ENCODE measurements at regions not wholly inside any gene's neighbourhood (a gene's known extent, or its start where the extent isn't known, plus 50 kb on each side); places are given as distances from the start of the nearest gene placed in this dataset.
"Not testable (repeated sequence)": the region's sequence is repeated elsewhere in the genome, so short reads cannot be mapped to it uniquely, and the experiment has no call there.

- no peak for DNase-seq
These were observed 1191.0 kb upstream of the ALCAM start for GRCh38 chr3:104175696-104176095.

- no peak for DNase-seq
These were observed 1190.0 kb upstream of the ALCAM start for GRCh38 chr3:104176706-104177105.

DNA sequence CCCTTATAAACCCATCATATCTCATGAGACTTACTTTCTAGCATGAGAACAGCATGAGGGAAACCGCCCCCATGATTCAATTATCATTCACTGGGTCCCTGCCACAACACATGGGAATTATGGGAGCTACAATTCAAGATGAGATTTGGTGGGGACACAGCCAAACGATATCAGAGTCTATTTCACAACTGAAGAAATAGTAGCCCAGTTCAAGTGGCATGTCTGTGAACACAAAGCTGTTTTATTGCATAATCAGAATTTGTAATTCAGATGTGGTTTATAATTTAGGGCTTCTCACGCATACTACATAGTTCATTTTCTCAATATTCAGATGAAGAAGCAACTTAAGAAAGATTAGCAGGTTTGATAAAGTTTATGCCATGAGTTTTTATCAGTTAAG, 1188.0 kb upstream of the ALCAM start:
- no peak for DNase-seq

DNA sequence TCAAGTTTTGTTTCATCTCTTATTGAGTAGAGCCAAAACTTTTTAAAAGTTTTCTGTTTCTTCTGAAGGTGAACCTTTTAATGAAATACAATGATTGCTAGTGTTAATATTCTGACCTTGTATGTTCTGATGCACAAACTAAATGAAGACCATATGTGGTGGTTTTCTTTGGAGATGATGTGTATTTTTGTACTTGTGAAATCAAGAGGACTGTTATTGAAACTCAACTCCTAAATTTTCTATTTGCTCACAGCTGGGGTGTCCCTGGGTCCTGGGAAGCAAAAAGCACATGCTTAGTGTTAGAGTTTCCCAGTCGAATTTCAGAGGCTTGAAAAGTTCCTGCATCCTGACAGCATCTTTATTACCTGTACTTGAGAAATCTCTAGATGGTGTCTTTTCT, 1185.8 kb upstream of the ALCAM start:
- DNase-seq: no peak

GRCh38 chr3:104190681-104191080, 1176.0 kb upstream of the ALCAM start:
- no peak for DNase-seq

DNA sequence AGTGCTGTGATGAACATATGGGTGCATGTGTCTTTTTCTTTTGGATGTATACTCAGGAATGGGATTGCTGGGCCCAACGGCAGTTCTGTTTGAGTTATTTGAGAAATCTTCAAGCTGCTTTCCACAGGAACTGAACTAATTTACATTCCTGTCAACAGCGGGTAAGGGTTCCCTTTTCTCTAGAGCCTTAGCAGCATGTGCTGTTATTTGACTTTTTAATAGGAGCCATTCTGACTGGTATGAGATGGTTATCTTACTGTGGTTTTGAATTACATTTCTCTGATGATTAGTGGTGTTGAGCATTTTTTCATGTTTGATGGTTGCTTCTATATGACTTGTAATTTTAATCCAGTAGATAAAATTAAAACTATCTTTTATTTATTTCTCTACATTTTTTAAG, 1168.6 kb upstream of the ALCAM start:
- DNase-seq: peak; percentile 53 to 57

GRCh38 chr3:104206925-104207324, 1159.8 kb upstream of the ALCAM start:
- peak; percentile 3 to 36 for DNase-seq

DNA sequence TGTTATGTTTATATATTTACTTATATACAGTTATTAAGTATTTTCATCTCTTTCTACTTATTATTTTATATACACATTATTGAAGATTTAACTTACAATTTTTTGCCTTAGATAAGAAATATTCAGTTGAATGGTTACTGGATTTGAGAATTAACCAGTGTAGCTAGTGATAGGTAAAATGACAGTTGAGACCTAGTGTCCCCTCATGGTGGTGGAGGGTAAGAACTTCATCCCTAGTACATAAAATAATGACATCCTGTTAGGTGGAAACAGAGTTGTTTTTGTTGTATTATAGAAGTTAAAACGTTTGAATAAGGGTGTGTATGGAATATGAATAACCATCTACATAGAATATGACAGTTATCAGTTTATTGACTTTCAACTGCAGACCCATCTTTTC, 1152.4 kb upstream of the ALCAM start:
- no peak for DNase-seq

- no peak for DNase-seq
These were observed 1151.8 kb upstream of the ALCAM start for GRCh38 chr3:104214937-104215336.

GRCh38 chr3:104219046-104219445, 1147.7 kb upstream of the ALCAM start:
- not testable (repeated sequence) for DNase-seq

DNA sequence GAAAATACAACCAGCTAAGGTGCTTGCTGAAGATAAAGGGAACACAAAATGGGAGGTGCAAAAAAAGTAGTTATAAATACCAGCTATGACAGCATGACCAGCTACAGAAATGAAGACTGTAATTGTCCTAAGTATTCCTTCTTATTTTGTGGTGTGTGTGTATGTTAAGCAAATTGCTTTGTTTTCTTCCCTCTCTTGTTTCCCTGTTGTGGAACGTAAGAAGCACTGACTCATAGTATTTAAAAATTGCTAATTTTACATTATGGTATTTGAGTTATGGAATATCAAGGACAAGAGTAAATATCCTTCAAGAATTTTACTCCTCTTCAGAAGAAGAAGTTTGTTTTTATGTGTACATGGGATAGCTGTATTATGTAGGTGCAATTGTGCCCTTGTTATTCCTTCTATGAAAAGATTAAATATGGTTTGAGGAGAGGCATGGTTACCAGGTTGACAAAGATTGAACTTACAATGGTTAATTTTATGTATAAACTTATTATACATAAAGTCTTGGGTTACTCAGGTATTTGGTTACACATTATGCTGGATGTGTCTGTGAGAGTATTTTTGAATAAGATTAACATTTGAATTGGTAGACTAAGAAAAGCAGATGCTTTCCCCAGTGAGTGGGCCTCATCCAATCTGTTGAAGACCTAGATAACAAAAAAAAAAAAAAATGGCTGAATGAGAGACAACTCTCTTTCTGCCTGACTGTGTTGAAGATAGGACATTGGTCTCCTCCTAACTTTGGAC, 1132.1 kb upstream of the ALCAM start:
- DNase-seq: peak; percentile 22 to 32

DNA sequence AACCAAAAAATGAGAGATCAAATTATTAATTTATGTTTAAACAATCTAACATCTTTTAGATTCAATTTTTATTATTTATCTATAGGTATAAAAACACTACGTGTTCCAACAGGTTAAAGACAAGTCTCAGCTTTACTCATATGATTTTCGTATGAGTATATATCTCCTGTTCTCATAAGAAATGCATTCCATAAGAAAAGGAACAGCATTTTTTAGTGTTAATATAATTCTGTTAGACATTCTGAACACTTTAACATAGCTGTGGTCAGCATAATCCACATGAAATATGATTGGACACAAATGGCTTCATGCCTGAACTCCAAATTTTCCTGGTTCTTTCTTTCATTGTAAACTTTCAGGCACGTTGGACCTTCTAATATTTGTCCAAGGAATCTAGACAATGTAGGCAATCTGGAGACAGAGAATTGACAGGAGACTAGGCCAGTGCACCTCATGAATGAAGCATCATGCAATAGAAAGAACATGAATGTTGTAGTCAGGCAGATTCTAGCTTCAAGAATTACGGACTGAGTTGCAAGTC, 1122.0 kb upstream of the ALCAM start:
- DNase-seq: no peak

DNA sequence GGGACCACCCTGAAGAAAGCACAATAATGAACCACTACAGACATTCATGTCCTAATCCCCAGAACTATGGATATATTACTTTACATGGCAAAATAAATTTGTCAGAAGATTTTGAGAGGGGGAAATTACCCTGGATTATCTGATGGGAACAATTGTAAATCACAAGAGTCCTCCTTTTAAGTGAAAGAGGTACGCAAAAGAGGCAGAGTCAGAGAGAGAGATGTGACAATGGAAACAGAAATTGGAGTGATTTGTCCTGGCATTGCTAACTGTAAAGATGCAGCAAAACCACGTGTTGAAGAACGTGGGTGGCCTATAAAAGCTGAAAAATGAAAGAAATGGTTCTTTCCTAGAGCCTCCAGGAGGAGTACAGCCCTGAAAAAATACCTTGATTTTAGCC, 1121.4 kb upstream of the ALCAM start:
- DNase-seq: no peak

DNA sequence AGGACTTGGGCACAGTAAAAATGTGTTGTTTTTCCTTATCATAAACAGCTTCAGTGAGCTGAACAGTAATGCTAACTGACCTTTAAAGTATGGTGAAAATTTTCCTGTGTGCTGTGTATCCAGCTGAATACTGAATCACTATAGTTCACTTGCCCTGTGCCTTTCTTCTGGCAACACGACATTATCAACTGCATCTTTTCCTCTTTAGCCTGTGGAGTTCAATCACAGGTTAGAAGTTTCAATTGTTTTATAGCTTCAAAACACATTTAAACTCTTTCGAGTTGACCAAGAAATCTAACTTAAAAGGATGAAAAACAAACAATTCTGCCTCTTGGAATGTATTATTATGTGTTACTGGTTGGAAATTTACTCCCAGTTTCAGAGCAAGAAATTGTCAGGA, 1120.7 kb upstream of the ALCAM start:
- no peak for DNase-seq

DNA sequence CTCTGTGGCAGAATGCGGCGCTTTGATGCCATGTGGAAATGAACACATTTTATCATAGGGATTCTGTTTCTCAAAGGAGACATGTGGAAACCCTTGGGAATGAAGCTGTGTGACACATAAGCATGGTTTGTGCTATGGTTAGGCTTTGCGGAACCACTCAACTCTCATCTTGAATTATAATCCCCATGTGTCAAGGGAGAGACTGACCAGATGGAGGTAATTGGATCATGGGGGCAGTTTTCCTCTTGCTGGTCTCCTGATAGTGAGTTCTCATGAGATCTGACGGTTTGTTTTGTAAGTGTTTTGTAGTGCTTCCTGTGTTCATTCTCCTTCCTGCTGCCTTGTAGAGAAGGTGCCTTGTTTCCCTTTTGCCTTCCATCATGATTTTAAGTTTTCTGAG, 1109.2 kb upstream of the ALCAM start:
- no peak for DNase-seq

- DNase-seq: no peak
These were observed 1103.2 kb upstream of the ALCAM start for GRCh38 chr3:104263477-104263876.

DNA sequence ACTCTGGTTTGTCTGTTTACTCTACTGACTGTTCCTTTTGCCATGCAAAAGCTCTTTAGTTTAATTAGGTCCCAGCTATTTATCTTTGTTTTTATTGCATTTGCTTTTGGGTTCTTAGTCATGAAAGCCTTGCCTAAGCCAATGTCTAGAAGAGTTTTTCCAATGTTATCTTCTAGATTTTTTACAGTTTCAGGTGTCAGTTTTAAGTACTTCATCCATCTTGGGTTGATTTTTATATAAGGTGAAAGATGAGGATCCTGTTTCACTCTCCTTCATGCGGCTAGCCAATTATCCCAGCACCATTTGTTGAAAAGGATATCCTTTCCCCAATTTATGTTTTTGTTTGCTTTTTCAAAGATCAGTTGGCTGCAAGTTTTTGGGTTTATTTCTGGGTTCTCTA, 1100.5 kb upstream of the ALCAM start:
- DNase-seq: not testable (repeated sequence)

DNA sequence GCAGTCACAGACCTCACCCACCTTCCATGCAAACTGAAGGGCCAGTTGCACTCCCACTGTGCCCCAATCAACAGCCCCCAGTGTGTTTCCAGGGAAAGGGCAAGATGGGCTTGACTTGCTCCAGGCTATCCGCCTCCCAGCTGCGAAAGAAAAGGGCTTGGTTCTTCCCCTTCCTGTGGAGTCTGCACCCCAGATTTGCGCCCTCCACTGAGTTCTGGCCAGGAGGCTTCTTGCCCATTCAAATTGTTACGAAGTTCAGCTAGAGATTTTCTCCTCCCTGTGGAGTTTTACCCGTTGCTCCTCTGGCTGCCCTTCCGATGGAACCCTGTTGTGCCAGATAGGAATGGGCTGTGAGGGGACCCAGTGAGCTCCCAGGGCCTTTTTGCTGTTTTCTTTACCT, 1096.9 kb upstream of the ALCAM start:
- DNase-seq: no peak

- peak; percentile 30 to 76 for DNase-seq
These were observed 1093.6 kb upstream of the ALCAM start for GRCh38 chr3:104273046-104273649.

DNA sequence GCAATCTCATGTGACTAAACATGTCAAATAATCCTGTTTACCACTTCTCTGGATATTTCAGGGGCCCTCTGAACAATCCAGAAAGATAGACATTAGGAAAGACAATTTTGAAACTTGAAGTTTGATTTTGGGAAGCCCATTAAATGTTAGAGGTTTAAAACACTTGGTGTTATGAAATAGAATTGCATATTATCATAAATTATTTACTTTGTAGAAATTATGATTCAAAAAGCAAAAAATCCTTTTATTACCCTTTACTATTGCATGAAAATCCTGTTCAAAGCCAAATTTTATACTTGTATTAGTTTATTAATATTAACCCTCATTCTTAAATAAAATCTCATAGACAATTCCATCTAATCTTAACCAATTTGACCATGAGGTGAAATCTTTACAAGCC, 1091.5 kb upstream of the ALCAM start:
- DNase-seq: no peak

DNA sequence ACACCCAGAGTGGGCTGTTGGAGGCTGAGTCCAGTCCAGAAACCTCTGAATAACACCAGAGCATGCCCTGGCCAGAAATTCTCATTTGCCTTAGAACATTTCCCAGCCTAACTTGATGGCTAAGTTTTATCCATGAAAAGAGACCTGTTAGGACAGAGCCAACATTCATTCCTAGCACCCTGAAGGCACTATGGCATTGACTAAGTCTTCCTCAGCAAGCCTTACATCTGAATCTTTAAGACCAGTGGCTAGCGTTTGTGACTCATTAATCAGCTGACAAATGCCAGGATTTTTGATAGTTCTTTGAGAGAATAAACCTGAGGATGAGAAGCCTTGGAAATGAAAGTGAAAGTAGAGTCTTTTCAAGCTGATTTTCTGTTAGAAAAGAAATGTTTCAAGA, 1087.1 kb upstream of the ALCAM start:
- DNase-seq: no peak

DNA sequence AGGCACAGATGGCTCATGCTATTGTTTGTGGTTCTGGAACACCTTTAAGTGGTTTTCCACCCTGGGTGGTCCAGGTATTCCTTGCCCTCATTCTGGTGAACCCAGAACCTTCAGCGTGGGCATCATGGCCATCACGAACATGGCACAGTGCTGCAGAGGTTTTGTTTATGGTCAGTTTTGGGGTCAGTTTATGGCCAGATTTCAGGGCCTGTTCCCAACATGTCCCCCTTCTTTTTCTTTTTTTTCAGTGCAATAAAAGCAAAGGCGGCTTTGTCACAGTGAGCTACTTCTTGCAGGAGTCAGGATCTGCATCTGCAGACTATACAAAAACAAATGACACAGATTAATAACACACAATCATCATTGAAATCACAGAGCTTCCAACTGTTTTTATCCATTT, 1085.0 kb upstream of the ALCAM start:
- DNase-seq: no peak

GRCh38 chr3:104286645-104287044, 1080.1 kb upstream of the ALCAM start:
- DNase-seq: no peak

DNA sequence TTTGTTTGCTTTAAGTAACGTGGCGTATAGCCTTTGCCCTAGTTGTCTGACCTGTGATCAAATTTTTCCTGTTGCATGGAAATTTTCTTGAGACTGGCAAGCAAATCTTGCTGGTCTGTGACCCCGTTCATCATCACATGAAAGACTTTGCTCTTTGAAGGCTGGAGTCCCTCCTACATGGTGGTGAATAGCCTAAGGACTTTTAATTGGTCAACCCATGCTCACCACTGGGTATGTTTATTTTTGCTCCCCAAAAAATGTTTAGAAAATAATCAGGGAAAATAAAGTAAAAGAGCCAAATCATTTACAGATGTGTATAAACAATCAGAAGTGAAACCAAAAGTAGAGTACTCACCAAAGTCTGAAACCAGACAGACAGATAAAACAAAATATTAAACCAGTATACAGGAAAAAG, 1075.3 kb upstream of the ALCAM start:
- DNase-seq: no peak

DNA sequence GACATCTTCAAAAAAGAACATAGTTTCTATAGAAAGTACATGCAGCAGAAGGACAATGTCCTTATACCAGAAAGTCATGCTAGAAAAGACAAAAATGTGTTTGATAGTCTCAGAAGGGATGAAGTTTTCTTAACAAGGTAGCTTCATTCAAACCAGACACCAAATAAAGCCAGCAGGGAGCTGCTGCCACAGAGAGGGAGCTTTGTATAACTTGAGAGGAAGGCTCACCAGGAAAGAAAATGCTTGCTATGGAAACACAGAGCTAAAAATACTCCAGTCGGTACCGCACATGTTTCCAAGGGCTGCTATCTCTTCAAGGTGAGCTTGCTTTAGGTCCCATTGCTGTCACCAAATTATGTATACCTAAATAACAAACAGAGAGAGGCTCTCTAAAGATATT, 1074.8 kb upstream of the ALCAM start:
- DNase-seq: no peak

Data from NCI-H526 (cell line).